Choroid plexus epithelial cell (primary cell): ENCODE measurements at regions not wholly inside any gene's neighbourhood (a gene's known extent, or its start where the extent isn't known, plus 50 kb on each side); places are given as distances from the start of the nearest gene placed in this dataset.

Source experiments
- DNase-seq: peaks from one replicate; pipeline ENCODE4 v3.0.0-alpha.2; 2010; ENCODE audit warnings: low read depth
- H3K4me3 ChIP-seq: 2 replicates; pipeline ENCODE4 v1.5.1; 2011; ENCODE audit warnings: low read depth, mild to moderate bottlenecking, control low read depth, low read length, moderate library complexity
- TF ChIP-seq, protein P1 (sequence below): conservative IDR thresholded peaks from 2 replicates; pipeline ENCODE4 v1.5.1; 2011; ENCODE audit warnings: low read depth, mild to moderate bottlenecking, control low read depth, inconsistent platforms, low read length, moderate library complexity

DNA sequence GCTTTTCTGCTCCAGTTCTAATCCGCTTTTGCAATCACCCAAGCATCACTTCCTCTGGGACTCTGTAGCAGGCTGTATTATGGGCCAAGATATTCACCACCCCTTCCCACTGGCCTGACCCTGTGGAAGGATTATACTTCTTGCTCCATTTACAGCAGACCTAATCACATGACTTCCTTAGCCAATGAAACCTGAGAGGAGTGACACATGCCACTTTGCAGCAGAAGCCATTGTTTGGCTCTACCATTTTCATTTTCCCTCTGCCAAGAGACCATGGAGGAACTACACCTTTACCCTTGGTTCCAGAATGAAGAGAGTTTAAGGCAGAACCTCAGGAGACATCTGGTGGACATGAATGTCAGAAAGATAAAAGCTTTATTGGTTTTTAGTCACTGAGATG is 134.9 kb upstream of the HSD17B12 start:
- TF ChIP-seq, protein P1, sequence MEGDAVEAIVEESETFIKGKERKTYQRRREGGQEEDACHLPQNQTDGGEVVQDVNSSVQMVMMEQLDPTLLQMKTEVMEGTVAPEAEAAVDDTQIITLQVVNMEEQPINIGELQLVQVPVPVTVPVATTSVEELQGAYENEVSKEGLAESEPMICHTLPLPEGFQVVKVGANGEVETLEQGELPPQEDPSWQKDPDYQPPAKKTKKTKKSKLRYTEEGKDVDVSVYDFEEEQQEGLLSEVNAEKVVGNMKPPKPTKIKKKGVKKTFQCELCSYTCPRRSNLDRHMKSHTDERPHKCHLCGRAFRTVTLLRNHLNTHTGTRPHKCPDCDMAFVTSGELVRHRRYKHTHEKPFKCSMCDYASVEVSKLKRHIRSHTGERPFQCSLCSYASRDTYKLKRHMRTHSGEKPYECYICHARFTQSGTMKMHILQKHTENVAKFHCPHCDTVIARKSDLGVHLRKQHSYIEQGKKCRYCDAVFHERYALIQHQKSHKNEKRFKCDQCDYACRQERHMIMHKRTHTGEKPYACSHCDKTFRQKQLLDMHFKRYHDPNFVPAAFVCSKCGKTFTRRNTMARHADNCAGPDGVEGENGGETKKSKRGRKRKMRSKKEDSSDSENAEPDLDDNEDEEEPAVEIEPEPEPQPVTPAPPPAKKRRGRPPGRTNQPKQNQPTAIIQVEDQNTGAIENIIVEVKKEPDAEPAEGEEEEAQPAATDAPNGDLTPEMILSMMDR, result no peak
- DNase-seq, result no peak
- H3K4me3 ChIP-seq, result no peak overlapping the region

DNA sequence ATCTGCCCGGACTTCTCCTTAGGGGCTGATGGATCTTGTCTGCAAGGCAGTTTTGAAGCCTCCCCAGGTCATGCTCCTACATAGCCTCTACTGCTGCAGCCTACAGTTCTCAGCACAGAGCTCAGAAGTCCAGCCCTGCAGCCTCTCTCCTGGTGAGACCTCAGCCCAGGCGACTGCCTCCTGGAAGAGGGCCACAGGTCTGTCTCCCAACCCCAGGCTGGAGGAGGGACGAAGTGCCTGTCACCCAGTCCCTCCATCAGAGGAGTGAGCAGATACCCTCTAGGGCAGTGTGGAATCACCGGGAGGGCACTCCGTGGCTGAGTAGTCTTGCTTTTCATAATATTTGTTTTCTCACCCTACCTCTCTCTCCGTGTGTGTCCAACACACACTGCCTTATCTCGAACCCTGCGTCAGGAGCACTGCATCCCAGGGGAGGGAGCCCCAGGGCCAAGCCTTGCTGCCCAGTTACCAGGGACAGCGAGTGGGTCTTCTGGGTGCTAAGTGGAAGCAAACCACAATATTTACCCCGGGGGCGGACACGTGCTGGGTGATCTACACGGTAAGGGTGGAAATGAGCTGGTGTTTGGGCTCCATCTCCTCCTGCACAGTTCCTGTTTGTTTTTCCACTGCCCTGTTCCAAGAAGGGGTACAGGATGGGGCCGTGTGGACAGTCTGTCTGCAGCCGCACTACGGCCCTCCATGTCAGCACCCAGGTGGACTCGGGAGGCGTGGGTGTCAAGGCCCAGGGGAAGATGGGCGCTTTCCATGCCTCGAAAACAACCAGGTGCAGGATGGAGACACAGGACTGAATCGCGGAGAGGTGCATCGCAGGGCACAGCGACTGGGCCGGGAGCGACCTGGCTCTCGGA is 133.7 kb upstream of the HSD17B12 start:
- H3K4me3 ChIP-seq, result no peak overlapping the region
- TF ChIP-seq, protein P1, result no peak
- DNase-seq, result no peak

DNA sequence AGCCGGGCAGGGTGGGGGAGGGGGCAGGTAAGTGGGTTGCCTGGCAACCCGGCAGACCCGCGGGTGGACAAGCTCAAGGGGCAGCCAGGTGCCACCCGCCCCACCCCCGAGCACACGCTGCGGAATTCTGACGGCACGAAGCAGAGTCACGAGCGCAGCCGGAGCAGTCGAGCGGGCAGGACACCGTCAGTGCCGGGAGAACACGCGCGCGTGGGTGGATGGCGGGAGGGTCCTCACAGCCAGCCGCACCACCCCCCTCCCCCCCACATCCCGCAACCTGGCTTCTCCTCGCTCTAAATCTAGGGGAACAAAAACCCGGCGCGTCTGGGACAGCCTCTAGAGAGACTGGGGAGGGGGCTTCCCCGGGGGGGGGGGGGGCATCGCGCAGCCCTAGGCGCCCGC is 133.1 kb upstream of the HSD17B12 start:
- H3K4me3 ChIP-seq, result peak overlapping the region; percentile 39

DNA sequence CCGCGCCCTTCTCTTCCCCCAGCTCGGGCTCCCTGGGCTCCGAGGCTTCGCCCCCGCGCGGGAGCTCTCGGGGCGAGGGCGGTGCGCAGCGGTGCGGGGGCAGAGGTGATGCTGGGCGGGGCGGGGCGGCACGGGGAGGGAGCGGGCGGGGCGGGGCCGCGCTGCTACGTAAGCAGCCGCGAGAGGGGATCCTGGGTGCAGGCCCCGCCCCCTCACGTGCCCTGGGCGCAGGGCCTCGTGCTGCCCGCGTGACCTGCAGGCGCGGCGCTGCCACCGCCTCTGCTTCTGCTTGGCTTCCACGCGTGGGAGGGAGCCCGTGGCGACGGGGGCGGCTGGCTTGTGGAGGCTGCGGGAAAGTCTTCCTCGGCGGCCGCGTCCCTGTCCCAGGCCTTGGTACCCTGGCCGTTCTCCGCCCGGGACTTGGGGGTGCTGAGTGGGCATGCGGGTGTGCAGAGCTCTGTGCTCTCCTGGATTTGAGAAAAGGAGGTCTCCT is 132.6 kb upstream of the HSD17B12 start:
- TF ChIP-seq, protein P1, result no peak
- H3K4me3 ChIP-seq, result peak overlapping the region; percentile 26
- peak; percentile 28 for DNase-seq

More for the DNA sequence above, 133.1 kb upstream of the HSD17B12 start:
- TF ChIP-seq, protein P1, result no peak
- no peak for DNase-seq

DNA sequence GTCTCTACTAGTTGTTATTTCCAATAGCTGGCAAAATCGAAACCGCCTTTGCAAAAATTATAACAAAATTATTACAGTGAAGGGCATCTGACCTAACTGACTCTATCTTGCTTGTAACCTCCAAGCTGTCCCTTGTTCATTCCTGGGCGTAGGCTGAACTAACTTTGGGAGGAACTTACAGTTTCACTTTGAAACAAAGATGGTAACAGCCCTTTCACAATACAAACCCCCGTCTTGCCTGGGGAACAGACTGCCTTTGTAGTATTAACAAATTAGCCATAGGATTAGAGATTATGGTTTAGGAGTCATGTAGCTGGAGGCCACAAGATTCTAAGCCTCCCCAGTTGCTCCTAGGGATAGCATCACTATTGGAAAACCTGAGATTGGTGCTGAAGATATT is 131.6 kb upstream of the HSD17B12 start:
- H3K4me3 ChIP-seq, result no peak overlapping the region
- no peak for DNase-seq
- TF ChIP-seq, protein P1, result no peak

DNA sequence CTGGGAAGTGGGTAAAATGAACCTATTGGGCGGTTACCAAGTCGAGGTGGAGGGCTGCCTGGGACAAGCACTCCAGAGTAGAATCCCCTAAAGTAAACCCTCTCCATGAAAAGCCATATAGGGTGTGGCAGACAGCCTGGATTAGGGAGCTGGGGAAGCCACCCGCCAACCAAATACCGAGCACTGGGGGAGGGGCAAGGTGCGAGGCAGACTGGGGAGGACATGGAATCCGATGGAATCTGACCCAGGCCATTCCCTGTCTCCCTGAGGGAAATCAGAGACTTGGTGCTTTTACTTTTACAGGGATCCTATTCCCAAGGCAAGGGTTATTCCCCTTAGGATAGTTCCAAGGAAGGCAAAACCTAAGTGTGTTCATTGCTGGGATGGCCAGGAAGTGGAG is 130.9 kb upstream of the HSD17B12 start:
- no peak for DNase-seq
- TF ChIP-seq, protein P1, result no peak

DNA sequence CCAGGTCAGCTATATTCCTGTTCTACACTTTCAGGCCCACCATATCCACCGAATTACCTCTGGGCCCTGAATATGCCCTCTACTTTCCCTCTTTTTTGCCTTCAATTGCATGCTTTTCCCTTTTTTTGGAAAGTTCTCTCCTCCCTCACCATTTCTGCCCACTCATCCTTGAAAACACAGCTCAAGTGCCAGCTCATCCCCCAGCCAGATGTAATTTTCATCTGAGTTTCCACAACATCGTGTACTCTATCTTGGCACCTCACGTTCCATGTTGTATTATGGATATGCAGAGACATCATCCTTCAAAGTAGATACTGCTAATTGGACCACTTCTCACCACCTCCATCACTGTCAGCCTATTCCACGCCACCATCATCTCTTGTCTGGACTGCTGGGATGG is 129.8 kb upstream of the HSD17B12 start:
- TF ChIP-seq, protein P1, result no peak
- DNase-seq, result no peak
- no peak overlapping the region for H3K4me3 ChIP-seq

More for the DNA sequence above, 130.9 kb upstream of the HSD17B12 start:
- no peak overlapping the region for H3K4me3 ChIP-seq
